ENCODE measurements at regions not wholly inside any gene's neighbourhood (a gene's known extent, or its start where the extent isn't known, plus 50 kb on each side); places are given as distances from the start of the nearest gene placed in this dataset.

GRCh38 chr13:70206671-70207070, 98.4 kb upstream of the KLHL1 start:
- TF ChIP-seq POLR2A (IDR thresholded peaks at IDR 0.05) (no peak), CTCF (IDR thresholded peaks at IDR 0.05) (no peak)

Measured in sigmoid colon (tissue), 3 donors.